IPS DF 4.7 (cell line): ENCODE measurements at regions not wholly inside any gene's neighbourhood (a gene's known extent, or its start where the extent isn't known, plus 50 kb on each side); places are given as distances from the start of the nearest gene placed in this dataset.
"Not testable (repeated sequence)": the region's sequence is repeated elsewhere in the genome, so short reads cannot be mapped to it uniquely, and the experiment has no call there.

Source experiments
- DNase-seq: peaks from one replicate; pipeline ENCODE4 v3.0.0-alpha.2; 2013; ENCODE audit warnings: low spot score; ENCODE audit errors: extremely low read depth

DNA sequence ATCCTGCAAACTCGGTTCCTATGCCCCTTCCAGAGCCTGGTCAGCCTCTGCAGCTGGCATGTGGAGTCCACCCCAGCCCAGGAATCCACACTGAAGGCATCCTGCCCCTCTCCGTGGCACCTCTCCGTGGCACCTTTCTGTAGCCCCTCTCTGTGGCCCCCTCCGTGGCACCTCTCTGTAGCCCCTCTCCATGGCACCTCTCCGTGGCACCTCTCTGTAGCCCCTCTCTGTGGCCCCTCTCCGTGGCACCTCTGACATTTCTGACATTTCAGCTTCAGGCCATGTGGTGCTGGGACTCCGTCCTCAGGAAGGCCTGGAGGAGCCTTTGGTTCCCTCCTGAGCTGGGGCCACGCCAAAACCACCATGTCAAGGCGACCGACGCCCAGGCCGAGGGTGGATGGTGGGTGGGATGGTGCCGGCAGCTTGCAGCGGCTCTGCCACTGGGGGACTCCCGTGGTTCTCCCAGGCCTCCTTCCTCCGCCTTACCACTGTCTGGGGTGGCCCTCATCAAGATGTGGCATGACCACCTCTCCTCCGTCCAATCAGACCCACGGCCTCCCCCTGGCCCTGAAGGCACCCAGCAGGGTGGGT, 1518.5 kb downstream of the BRD1 start:
- DNase-seq: no peak

- DNase-seq: no peak
Observed at GRCh38 chr22:48307931-48308330, 1519.7 kb downstream of the BRD1 start.

- no peak for DNase-seq
Observed at GRCh38 chr22:48306785-48307510, 1520.7 kb downstream of the BRD1 start.

DNA sequence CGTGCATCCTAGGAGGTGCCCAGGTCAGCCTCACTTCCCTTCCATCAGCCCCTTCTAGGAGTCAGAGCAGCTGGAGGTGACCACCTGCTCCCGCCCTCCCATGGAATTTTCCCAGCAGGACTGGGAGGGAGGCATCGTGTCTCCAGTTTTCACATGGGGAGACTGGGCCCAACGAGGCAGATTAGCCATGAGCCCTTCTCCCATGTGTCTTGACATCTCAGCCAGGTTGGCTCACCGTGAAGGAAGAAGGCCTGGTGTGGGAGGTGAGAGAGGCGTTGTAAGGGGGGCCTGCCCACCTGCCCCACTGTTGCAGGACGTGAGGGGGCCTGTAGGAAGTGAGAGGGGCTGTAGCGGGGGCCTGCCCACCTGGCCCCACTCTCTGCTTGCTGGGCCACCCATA, 1521.4 kb downstream of the BRD1 start:
- DNase-seq: no peak

DNA sequence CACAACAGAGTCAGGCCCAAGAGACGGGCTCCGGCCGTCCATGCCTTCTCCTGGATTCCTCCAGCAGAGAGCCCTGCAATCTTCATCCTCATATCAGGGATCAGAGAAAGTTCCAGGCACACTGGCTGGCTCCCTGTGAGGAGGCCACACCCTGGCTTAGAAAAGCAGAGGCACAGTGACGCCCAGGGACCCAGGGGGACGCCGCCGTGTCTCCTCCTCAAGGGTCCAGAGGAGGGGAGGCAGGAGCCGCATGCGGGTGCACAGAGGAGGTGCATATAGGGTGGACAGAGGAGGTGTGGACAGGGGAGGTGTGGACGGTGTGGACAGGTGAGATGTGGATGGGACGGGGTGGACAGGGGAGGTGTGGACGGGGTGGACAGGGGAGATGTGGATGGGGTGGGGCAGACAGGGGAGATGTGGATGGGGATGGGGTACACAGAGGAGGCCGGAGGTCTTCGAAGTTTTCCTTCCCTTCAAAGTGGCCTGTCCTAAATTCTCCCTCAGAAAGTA, 1521.9 kb downstream of the BRD1 start:
- no peak for DNase-seq

DNA sequence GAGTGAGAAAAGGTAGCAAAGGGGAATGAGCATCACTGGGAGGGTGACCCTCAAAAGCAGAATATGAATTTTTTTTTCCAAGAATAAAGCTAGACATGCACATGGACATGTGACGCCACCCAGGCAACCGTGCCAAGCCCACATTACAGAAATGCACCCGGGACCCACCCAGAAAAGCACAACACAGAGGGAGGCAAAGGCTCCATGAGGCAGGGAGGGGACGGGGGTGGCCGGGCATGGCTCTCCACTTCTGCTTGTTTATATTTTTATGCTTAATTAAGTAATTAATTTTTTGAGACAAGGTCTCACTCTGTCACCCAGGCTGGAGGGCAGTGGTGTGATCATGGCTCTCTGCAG, 1524.3 kb downstream of the BRD1 start:
- no peak for DNase-seq

DNA sequence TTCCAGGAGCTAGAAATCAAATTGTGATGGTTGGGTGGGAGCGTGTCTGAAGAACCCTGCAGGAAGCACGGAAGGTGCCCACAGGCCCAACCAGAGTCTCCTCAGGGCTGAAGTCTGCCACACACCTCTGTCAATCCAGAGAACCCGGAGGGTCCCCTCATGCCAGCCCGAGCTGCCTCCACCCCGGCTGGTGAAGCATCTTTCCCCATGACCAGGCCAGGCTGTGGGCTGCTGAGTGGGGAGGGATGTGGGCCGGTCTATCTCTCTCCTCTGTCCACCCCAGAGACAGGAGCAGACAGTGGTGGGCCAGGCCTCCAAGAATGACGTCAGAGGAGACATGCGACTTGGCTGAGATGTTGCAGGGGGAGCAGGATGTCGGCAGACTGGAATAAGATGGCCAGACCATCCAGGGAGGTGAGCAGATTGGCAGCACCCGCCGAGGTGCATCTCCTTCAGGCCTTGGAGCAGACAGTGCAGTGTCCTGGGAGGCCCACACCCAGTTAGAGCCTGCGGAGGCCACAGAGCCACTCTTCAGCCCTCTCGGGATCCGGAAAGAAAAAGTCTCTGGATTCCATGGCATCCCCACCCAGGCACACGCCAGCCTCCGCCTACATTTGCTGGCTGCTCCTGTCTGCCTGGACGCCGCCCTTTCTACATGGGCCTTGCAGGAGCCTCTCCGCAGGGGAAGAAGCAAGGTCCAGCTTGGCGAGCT, 1524.9 kb downstream of the BRD1 start:
- no peak for DNase-seq

DNA sequence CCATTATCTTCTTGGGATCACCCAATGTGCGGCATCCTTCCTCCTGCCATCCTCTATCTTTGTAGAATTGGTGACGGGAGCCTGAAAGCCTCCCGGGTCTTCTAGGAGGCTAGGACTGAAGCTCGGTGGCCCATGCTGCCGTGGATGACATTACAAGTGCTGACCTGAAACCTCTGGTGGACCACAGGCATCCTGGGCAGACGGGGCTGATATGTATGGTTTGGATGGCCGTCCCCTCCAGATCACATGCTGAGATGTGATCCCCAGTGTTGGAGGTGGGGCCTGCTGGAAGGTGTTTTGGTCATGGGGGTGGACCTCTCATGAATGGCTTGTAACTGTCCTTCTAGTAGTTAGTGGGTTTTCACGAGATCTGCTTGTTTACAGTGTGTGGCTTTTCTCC, 1525.8 kb downstream of the BRD1 start:
- no peak for DNase-seq

- no peak for DNase-seq
Observed at GRCh38 chr22:48301421-48301820, 1526.3 kb downstream of the BRD1 start.

DNA sequence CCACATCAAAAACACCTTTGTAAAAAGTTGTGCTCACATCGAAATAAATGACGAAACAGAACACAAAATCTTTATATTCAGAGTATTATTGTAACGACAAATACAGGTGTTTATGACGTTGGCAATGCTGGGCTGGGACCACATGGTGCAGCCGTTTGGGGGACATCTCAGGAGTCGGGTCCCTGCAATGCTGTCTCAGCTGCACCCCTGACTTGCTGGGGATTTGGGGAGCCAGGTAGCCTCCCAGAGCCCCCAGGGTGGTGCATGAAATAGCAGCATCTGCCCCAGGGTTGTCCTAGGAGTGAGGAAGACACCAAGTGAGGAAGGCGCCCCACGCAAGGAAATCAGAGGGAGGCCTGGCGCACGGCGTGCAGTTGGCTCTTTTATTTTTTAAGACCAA, 1526.8 kb downstream of the BRD1 start:
- DNase-seq: no peak

GRCh38 chr22:48299801-48300200, 1527.9 kb downstream of the BRD1 start:
- DNase-seq: no peak

- no peak for DNase-seq
Observed at GRCh38 chr22:48299124-48299523, 1528.5 kb downstream of the BRD1 start.

DNA sequence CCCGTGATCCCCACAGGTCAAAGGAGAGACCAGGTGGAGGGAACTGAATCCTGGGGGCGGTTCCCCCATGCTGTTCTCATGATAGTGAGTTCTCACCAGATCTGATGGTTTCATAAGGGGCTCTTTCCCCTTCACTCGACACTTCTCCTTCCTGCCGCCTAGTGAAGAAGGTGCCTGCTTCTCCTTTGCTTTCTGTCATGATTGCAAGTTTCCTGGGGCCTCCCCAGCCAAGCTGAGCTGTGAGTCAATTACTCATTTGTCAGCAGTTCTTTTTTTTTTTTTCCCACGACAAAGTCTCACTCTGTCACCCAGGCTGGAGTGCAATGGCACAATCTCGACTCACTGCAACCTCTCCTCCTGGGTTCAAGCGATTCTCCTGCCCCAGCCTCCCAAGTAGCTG, 1530.4 kb downstream of the BRD1 start:
- DNase-seq: no peak

GRCh38 chr22:48289954-48290353, 1527.5 kb downstream of the TBC1D22A start:
- DNase-seq: not testable (repeated sequence)

- no peak for DNase-seq
Observed at GRCh38 chr22:48288376-48288940, 1526.0 kb downstream of the TBC1D22A start.

- no peak for DNase-seq
Observed at GRCh38 chr22:48287031-48287430, 1524.6 kb downstream of the TBC1D22A start.

- DNase-seq: no peak
Observed at GRCh38 chr22:48284671-48285070, 1522.2 kb downstream of the TBC1D22A start.

- DNase-seq: no peak
Observed at GRCh38 chr22:48282804-48283203, 1520.4 kb downstream of the TBC1D22A start.

DNA sequence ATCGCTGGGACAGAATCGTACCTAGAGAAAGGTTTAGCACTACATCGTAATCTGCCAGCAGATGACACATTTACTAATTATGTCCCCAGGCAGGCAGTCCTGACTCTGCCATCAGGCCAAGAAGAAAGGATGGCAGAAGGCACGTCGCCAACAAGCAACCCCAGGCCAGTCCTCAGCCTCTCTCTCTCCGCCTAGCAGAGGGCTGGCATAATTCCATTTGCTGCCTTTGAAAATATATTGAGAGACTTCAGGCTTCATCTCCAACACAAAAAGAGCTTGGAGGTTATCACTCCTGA, 1517.0 kb downstream of the TBC1D22A start:
- no peak for DNase-seq

DNA sequence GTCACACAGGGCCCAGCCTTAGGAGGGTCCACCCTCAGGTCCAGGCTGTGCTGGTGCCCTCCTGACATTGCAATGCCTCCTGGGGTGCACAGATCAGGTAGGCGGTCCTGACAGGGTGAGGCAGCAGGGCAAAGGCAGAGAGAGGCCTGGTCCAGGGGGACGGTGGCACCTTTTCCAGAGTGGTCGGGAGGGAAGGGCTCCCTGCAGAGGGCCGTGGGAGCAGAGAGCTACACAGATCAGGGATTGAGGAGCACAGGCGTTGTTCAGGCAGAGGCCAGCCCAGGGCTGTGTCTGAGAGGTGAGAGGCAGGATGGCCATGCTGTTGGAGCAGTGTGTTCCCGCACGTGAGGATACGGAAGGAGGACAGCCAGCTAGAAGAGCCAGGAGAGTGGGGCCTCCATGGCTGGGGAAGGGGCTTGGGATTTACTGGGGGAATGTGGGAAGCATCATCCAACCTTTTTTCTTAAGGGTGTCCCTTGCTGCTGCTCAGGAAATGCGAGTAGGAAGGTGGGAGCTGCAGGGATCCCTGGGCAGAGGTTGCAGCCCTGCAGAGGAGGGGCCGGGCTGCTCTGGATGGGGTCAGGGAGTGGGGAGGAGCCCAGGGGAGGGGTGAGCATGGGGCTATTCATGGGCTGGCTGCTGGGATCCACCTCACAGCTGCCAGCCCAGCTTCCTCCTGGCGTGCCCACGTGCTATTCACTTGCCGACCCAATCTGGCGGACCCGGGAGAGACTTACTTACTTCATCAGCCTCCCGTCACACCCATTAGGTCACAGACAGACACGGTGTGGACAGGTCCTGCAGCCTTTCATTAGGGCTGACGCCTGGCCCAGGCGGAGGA, 1516.4 kb downstream of the TBC1D22A start:
- DNase-seq: no peak

- DNase-seq: no peak
Observed at GRCh38 chr22:48277868-48278581, 1515.6 kb downstream of the TBC1D22A start.
